ENCODE measurements at regions not wholly inside any gene's neighbourhood (a gene's known extent, or its start where the extent isn't known, plus 50 kb on each side); places are given as distances from the start of the nearest gene placed in this dataset.
"Not testable (repeated sequence)": the region's sequence is repeated elsewhere in the genome, so short reads cannot be mapped to it uniquely, and the experiment has no call there.

DNA sequence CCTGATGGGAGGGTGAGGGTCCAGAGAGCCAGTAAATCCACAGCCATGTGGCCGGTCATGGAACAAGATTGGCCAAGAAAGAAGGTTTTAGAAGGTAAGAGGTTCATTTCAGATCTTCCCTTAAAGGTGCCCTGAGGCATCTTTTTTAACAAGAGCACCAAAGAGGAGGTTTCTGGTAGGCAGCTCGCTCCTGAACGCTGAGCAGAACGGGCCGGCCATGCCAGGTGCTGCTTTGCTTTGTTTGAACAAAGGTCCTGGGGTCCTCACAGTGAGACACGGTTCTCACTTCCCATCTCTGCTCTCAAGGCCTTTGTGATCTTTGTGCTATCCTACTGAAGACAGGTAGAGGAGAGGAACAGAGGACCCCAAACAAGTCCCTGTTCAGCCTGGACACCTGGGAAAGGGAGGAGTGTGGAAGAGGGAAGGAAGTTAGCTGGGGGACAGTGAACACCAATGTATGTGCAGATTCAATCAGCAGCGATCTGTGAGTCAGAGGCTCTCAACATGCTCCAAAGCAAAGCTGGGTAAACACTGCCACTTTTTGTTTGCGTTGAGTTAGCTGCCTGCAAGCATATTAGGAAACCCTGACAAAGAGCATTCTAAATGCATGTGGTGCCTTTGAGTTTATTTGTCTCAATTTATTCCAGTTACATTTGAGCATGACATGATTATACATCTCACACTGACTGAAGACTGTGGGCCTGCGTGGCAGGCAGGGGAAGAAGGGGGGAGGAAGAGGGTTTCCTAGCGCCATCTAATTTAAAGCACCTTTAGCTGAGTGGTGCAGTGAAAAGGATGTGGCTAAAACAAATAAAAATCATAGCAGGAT is 102.4 kb downstream of the ASB1 start:
- no peak for TF ChIP-seq GATA1 (IDR thresholded peaks at IDR 0.05; ENCODE audit: low read depth, low read length)
- no peak for TF ChIP-seq POLR2A (IDR thresholded peaks at IDR 0.05; ENCODE audit: low read length)
- no peak for DNase-seq

DNA sequence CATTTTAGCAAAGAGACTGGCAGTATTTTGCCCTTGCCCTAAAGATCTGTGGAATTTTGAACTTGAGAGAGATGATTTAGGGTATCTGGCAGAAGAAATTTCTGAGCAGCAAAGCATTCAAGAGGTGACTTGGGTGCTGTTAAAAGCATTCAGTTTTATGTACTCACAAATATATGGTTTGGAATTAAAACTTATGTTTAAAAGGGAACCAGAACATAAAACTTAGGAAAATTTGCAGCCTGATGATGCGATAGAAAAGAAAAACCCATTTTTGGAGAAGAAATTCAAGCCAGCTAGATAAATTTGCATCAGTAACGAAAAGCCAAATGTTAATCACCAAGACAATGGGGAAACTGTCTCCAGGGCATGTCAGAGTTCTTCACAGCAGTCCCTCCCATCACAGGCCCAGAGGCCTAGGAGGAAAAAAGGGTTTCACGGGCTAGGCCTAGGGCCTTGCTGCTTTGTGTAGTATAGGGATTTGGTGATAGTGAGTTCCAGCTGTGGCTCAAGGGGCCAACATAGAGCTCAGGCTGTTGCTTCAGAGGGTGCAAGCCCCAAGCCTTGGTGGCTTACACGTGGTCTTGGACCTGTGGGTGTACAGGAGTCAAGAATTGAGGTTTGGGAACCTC is 104.4 kb downstream of the ASB1 start:
- DNase-seq: not testable (repeated sequence)

DNA sequence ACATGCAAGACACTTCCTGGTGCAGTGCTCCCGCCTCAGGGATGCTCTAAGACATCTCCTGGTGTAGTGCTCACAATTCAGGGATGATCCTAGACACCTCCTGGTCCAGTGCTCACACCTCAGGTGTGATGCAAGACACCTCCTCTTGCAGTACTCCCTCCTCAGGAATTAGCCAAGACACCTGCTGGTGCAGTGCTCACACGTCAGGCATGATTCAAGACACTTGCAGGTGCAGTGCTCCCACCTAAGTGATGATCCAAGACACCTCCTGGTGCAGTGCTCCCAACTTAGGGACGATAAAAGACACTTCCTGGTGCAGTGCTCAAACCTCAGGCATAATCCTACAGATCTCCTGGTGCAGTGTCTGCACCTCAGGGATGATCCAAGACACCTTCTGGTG is 117.0 kb downstream of the ASB1 start:
- DNase-seq: not testable (repeated sequence)

DNA sequence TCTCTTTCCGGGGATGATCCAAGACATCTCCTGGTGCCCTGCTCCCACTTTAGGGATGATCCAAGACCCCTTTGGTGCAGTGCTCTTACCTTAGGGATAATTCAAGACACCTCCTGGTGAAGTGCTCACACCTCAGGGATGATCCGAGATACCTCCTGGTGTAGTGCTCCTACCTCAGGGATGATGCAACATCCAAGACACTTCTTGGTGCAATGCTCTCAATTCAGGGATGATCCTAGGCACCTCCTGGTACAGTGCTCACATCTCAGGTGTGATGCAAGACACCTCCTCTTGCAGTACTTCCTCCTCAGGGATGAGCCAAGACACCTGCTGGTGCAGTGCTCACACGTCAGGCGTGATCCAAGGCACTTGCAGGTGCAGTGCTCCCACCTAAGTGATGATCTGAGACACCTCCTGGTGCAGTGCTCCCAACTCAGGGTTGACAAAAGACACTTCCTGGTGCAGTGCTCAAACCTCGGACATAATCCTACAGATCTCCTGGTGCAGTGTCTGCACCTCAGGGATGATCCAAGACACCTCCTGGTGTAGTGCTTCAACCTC is 122.3 kb downstream of the ASB1 start:
- TF ChIP-seq POLR2A (IDR thresholded peaks at IDR 0.05; ENCODE audit: low read length) (no peak), GATA1 (IDR thresholded peaks at IDR 0.05; ENCODE audit: low read depth, low read length) (no peak)
- no peak for DNase-seq

DNA sequence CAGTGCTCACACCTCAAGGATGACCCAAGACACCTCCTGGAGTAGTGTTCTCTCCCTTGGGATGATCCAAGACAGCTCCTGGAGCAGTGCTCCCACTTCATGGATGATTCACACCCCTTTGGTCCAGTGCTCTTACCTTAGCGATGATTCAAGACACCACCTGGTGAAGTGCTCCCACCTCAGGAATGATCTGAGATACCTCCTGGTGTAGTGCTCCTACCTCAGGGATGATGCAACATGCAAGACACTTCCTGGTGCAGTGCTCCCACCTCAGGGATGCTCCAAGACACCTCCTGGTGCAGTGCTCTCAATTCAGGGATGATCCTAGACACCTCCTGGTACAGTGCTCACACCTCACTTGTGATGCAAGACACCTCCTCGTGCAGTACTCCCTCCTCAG is 123.1 kb downstream of the ASB1 start:
- TF ChIP-seq GATA1 (IDR thresholded peaks at IDR 0.05; ENCODE audit: low read depth, low read length): no peak
- no peak for TF ChIP-seq POLR2A (IDR thresholded peaks at IDR 0.05; ENCODE audit: low read length)
- DNase-seq: no peak

DNA sequence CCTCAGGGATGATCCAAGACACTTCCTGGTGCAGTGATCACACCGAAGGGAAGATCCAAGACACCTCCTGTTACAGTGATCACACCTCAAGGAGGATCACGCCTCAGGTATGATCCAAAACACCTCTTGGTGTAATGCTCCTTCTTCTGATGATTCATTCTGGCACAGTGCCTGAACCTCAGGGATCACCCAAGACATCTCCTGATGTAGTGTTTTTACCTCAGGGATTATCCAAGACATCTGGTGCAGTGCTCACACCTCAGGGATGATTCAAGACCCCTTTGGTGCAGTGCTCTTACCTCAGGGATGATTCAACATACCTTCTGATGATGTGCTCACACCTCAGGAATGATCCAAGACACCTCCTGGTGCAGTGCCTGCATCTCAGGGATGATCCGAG is 124.4 kb downstream of the ASB1 start:
- no peak for DNase-seq

DNA sequence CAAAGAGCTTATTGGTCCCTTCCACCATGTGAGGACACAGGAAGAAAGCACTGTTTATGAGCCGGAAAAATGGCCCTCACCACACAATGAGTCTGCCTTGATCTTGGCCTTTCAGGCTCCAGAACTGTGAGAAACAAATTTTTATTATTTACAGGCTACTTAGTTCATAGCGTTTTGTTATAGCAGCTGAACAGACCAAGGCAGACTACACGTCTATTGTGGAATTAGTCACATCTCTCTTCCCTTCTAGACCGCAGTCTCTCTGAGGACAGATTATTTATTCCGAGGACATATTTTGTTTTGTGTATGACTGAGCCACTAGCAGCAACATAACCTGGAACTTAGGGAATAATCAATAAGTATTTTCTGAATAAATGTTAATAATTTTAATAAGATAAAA is 125.5 kb downstream of the ASB1 start:
- no peak for DNase-seq
- no peak for TF ChIP-seq POLR2A (IDR thresholded peaks at IDR 0.05; ENCODE audit: low read length)
- TF ChIP-seq GATA1 (IDR thresholded peaks at IDR 0.05; ENCODE audit: low read depth, low read length): no peak

More for the DNA sequence above, 124.4 kb downstream of the ASB1 start:
- TF ChIP-seq POLR2A (IDR thresholded peaks at IDR 0.05; ENCODE audit: low read length): no peak
- no peak for TF ChIP-seq GATA1 (IDR thresholded peaks at IDR 0.05; ENCODE audit: low read depth, low read length)

DNA sequence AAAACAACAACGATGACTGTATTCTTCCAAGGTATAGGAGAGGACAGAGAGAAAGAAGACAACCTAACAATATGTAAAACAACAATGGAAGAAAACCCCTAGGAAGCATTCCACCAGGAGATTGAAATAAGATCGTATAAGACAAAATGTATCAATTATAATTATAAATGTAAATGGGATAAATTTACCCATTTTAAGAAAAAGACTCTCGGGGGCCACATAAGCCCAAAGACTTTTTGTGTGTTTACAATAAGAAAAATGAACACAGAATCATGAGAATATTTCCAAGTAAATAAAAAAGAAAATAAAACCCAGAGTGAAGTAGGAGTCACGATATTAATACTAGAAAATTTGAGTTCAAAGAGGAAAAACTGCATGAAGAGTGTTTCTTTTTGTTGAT is 126.4 kb downstream of the ASB1 start:
- TF ChIP-seq GATA1 (IDR thresholded peaks at IDR 0.05; ENCODE audit: low read depth, low read length) (no peak), POLR2A (IDR thresholded peaks at IDR 0.05; ENCODE audit: low read length) (no peak)
- DNase-seq: no peak

DNA sequence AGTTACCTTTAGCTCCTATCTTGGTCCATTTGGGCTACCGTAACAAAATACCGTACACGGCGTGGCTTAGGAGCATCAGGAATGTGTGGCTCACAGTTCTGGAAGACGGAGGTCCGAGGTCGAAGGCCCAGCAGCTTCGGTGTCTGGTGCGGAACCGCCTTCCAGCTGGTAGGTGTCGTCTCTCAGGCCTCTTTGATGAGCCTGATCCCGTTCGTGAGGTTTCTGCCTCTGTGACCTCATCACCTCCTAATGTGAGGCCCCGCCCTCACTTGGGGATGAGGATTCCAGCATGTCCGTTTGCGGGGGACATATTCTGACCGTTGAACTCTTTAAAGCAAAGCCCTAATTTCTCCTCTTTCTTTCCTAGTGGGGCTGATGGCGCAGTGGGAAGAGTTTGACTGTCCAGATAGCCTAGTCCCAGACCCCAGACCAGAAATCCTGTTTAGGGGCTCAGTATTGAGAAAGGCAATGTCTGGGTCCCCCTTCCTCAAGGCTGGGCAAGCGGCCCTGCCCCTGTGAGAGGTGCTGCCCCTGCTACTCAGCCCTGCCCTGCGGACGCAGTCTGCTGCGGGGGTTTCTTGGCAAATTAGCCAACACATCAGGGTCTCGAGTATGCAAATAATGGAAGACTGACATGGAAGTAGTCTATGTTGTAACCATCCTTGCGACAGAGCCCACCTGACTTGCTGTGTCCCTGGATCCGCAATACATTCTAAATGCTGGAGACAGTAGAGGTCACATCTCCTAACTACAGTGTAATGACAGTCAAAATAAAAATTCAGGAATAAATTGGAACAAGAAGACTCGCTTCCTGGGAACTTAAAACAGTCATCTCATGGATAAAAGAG is 128.0 kb downstream of the ASB1 start:
- DNase-seq: no peak
- TF ChIP-seq POLR2A (IDR thresholded peaks at IDR 0.05; ENCODE audit: low read length) (no peak), GATA1 (IDR thresholded peaks at IDR 0.05; ENCODE audit: low read depth, low read length) (no peak)

DNA sequence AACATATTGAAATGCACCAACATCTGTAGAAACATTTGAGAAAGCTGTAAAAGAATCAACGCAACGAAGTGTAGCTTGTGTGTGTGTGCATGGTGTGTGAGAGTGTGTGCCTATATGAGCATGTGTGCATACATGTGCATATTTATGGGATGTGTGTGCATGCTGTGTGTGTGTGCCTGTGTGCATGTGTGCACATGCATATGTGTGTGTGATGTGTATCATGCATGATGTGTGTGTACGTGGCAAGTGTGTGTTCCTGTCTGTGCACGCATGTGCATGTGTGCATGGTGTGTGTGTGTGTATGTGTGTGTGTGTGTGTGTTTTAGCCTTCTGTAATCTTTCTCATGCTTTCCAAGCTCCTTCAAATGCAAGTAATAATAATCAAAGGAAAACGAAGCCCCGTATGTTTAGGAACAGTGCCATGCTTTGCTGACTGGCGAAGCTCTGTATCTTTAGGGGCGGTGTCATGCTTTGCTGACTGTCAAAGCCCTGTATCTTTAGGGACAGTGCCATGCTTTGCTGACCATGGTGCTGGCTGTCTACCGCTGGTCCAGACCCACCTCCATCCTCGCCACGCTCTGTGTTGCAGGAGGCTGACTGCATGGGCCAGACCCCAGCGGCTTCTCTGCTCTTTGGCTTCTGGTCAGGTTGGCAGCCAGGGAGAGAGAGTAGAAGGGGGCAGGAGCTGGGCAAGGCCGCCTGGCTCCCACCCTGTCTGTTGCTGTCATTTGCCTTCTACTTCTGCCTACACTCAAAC is 129.2 kb downstream of the ASB1 start:
- DNase-seq: no peak
- TF ChIP-seq GATA1 (IDR thresholded peaks at IDR 0.05; ENCODE audit: low read depth, low read length) (no peak), POLR2A (IDR thresholded peaks at IDR 0.05; ENCODE audit: low read length) (no peak)

DNA sequence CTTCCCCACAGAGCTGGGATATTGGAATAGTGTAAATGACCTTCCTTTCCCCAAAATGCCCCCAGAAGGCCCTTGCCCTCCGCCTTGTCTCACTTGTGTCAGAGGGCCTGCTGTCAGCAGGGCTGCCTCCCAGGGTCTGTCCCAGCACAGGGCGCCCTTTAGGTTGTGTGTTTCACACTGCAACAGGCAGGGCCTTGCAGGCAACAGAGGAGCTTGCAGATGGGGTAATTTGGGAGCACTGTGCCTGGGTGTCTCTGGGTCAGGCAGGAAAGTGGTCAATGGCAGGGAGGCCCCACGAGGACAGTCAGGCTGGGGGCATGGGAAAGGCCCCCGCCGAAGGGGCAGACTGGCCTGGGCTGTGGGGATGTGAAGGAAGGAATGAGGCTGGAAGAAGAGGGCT is 130.7 kb downstream of the ASB1 start:
- TF ChIP-seq GATA1 (IDR thresholded peaks at IDR 0.05; ENCODE audit: low read depth, low read length) (no peak), POLR2A (IDR thresholded peaks at IDR 0.05; ENCODE audit: low read length) (no peak)
- no peak for DNase-seq

DNA sequence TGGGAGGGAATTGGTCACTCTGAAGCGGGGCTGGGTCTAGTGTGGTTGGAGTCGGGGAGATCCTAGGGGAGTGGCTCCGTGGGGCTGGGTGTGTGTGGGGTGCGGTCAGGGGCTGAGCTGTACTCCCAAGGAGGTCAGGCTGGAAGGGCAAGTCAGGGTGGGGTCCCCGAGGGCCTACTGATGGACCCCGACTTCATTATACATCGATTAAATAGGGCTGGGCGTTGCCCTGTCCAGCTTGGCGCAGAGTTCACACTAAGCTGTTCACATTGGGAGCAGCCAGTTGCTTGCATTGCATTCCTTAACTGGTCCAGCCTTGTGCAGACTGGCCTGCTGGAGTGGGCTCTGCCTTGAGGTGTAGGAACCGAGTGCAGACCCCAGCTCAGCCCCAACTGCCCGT is 131.2 kb downstream of the ASB1 start:
- TF ChIP-seq GATA1 (IDR thresholded peaks at IDR 0.05; ENCODE audit: low read depth, low read length): no peak
- TF ChIP-seq POLR2A (IDR thresholded peaks at IDR 0.05; ENCODE audit: low read length): no peak
- no peak for DNase-seq

DNA sequence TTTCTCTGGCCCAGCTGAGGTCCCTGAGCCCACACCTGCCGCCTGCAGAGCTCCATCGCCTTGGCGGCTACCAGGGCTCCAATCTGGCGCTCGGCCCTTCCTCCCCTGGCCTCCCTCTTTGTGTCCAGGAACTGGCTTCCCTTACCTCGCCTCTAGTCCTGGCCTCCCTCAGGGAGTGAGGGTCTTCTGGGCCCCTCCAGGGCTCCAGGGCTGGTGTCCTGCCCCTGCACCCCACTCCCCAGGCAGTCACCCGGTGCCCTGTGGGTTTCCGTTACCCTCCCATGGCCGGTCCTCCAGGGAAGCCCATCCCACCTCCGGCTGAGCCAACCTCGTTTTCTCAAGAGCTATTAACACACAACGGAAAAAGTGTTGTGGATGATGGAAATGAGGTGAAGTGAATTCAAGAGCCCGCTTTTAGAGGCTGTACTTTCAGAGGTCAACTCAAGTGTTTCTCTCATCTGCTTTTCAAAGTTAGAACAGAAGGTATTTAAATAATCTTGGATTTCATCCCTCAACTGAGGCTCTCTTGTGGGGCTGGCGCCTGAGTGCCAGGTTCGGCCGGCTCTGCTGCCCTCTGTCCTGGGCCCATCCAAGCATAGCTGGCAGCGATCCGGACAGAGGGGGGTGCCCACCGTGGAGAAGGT is 131.9 kb downstream of the ASB1 start:
- TF ChIP-seq POLR2A (IDR thresholded peaks at IDR 0.05; ENCODE audit: low read length) (no peak), GATA1 (IDR thresholded peaks at IDR 0.05; ENCODE audit: low read depth, low read length) (no peak)
- no peak for DNase-seq
